NCI-H82 (cell line): ENCODE measurements at regions not wholly inside any gene's neighbourhood (a gene's known extent, or its start where the extent isn't known, plus 50 kb on each side); places are given as distances from the start of the nearest gene placed in this dataset.
"Not testable (repeated sequence)": the region's sequence is repeated elsewhere in the genome, so short reads cannot be mapped to it uniquely, and the experiment has no call there.

Experiments
- DNase-seq: peaks from one replicate; lab custom pipeline; 2025; lab: John Stamatoyannopoulos, UW

DNA sequence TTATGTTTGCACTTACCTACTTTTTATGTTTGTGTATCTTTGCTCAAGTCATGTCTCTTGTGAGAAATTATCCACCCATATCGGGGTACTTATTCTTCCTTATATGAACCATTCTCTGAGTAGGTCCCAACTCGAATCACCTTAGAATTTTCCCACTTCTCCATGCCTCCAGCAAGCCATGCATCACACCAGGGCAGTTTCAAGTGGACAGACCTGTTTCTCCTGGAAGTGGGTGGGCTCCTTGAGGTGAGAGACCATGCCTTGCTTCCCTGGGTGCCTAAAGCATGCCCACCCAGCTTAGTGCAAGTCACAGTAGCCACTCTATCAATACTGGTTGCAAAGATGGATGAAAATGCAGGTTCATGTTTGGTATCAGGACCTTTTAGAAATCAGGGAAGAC is 187.2 kb downstream of the KIT start:
- no peak for DNase-seq

- no peak for DNase-seq
Observed at GRCh38 chr4:54843946-54844345, 186.2 kb downstream of the KIT start.

- no peak for DNase-seq
Observed at GRCh38 chr4:54843106-54843505, 185.3 kb downstream of the KIT start.

DNA sequence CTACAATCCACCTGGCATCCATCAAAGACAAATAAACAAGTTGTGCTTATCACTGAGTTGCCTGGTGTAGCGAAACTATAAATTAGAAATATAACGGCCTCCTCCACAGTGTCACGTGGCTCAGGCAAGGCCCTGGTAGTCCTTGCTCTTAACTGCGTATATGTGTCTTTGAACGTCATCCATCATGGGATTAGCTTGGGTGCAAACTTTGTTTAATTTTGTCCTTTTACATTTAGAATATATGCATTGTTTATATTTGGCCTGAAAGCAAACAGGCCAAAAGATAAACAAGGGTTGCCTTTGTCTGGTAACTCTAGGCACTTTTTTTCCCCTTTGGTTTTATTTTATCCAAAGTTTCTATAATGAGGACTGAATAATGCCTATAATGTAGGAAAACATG is 184.9 kb downstream of the KIT start:
- no peak for DNase-seq

- no peak for DNase-seq
Observed at GRCh38 chr4:54842226-54842625, 184.5 kb downstream of the KIT start.

DNA sequence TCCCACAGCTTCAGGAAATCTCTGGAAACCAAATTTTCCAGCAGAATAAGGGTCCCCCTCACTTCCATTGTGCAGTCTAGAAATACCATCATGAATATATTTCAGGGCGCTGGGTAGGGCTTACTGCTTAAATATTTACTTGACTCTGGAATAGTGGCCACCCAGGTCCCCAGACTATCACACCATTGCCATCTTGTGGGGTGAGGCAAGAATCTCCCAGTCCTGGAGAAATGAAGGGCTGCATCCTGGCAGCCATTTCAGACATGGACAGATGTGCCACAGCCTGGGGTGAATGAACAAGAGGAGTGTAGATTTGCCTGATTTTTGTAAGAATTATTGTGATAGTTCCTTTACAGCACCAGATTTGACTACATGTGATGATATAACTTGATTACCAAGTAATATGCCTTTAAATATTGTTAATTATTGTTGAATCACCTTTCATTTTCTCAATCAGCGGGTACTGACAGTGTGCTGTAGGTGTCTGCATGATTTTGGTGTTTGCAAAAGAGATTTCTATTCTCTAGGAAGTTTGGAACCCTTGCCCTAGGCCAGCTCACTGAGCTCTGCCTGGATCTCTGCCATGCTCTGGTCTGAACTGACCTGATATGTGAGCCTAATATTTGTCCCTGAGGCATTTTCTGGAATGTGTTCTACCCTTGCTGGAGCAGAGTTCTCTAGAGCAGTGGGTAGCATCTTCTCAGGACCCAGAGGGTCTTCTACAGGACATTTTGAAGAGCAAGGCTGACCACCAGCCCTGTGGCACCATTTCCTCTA is 183.4 kb downstream of the KIT start:
- no peak for DNase-seq

- no peak for DNase-seq
Observed at GRCh38 chr4:54840430-54840829, 182.7 kb downstream of the KIT start.

DNA sequence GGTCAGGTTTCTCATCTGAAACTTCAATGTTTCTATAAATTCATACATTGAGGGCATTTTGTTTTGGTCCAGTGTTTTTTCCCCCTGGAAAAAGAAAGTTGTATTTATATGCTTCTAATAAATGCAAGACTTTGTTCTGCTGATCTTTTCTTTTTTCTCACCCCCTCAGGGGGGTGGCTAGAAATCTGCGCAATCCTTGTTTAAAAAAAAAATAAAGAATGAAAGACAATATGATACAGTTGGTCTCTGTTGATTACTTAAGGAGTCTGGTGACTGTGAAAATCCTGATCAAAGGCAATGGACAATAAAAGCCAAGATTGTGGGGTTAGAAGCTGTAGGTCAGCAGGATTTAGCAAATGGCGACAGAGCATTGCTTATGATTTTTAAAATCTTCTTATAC is 180.5 kb downstream of the KIT start:
- no peak for DNase-seq

DNA sequence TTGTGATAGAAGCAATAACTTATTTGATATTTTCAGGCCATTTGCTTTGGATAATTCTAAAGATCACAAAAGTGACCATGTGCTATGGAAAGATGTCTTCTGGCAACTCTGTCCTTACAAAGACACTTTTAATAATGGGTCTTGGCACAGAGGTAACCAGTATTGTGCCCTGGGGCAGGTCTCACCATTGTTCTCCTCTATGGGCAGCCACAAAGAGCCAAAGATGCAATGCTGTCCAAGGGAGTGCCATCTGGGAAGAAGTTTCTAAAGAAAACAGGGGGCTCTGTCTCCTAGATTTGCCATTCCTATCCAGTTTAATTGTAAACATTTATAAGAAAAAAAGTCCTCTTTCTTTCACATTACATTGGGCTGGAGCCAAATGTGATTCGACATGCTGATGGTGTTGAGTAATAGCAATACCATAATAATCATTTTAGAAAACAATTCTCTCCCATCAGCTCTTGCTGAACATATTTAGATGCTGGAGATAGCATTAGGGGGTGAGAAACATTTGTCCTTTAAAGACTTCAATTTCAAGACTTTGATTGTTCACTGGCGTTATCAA is 179.9 kb downstream of the KIT start:
- no peak for DNase-seq

DNA sequence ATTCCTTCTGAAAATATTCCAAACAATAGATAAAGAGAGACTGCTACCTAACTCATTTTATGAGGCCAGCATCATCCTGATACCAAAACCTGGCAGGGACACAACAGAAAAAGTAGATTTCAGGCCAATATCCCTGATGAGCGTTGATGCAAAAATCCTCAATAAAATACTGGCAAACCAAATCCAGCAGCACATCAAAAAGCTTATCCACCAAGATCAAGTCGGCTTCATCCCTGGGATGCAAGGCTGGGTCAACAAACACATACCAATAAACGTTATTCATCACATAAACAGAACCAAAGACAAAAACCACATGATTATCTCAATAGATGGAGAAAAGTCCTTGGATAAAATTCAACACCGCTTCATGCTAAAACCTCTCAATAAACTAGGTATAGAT is 170.6 kb downstream of the KIT start:
- not testable (repeated sequence) for DNase-seq

DNA sequence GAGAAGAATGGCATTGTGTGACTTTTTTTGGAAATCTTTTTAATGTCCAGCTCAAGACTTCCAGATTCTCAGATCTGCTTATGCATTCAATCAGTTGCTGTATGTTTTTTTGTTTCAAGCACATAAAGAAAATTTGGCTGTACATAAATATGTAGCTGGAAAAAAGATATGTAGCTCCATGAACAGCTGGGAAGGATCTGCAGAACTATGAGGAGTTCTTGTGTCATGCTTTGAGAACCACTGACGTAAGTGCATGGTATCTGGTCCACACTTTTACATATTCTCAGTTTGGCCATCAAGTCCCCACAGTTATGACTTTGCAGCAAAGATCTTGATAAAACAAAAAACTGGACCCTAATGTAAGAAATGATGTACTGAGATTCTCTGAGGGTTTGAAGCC is 165.9 kb downstream of the KIT start:
- no peak for DNase-seq

DNA sequence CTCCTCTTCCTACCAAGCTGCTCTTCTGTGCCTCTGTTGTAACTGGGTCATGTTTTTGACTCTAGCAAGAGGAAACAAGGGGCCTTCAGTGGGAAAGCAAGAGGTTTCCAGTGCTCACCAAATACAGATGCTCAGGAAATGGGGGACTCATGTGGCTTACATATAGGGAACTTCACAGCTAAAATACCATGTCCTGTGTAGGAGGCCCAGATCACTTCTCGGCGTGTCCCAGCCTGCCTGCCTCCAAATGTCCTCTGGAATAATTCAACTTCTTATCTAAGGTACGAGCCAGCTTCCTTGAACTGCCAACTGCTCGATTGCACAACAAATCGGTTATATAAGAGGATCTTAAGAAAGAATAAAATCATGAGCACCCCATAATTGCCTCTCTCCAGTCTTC is 161.3 kb downstream of the KIT start:
- DNase-seq: no peak

- no peak for DNase-seq
Observed at GRCh38 chr4:54818481-54818880, 160.7 kb downstream of the KIT start.

GRCh38 chr4:54813674-54814073 is 155.9 kb downstream of the KIT start:
- DNase-seq: no peak

DNA sequence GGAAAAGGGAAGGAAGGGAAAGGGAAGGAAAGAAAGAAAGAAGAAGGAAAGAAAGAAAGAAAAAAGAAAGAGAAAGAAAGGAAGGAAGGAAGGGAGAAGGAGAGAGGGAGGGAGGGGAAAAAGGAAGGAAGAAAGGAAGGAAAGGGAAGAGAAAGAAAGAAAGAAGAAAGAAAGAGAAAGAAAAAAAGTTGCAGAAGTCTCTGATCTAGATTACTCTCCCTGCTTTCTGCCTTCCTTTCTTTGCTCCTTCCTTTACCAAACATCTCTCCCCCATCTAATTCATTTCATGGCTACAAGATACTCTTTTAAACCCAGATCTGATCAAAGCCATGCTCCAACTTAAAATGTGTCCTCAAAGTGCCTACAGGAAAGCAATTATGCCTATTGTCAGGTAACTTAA is 148.6 kb downstream of the KIT start:
- no peak for DNase-seq

DNA sequence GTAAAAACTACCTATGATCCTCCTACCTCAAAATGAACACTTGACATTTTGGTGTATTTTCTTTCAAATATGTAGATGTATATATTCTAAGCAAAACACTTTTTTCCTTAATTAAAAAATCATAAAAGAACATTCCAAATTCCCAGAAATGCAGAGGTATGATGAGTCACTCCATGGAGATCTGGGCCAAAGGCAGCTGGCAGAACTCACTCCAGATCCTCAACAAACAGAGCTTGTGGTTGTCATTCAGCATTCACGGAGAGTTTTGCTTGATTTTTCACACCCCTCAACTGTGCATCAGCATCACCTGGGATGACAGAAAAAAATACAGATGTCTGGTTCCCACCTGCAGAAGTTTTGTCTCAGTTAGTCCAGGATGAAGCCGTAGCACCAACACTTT is 144.6 kb downstream of the KIT start:
- no peak for DNase-seq

GRCh38 chr4:54800831-54801530 is 143.2 kb downstream of the KIT start:
- no peak for DNase-seq

- no peak for DNase-seq
Observed at GRCh38 chr4:54794579-54794978, 136.8 kb downstream of the KIT start.

DNA sequence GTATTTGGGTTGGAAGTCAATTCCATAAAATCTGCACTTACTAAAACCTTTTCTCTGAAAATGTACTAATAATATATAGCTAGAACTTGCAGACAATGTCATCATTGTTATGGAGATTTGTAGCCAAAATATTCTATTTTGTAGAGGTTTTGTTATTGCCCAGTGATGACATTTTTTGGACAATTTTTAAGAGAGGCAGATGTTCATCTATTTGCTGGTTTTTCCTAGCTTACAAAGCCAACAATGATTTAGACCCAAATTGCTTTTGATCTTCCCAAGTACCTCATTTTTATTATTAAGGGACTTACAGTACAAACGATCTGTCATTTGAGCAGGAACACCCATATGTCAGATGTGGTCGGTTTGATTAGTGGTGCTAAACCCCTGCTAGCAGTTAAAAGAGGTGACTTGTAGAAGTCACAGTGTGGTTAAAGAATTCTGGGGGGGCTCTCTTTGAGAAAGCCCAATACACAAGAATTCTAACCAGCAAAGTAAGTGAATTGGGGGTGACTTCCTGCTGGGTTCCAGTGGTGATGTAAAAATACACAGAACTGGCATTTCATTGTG is 136.2 kb downstream of the KIT start:
- no peak for DNase-seq
